ENCODE measurements at regions not wholly inside any gene's neighbourhood (a gene's known extent, or its start where the extent isn't known, plus 50 kb on each side); places are given as distances from the start of the nearest gene placed in this dataset.

- Histone ChIP-seq H3K4me3 (no peak overlapping the region), H3K36me3 (no peaks in the 10 kb centered on the region), H3K27ac (replicated peaks) (no peak overlapping the region), H3K27me3 (ENCODE audit: low read depth) (peaks cover 43% of the 10 kb centered on the region), H3K4me1 (no peaks in the 10 kb centered on the region), H3K9me3 (replicated peaks) (no peaks in the 10 kb centered on the region)
- intact Hi-C loops (cut with micrococcal nuclease), result no loop called here
- no peak for TF ChIP-seq CTCF (IDR thresholded peaks at IDR 0.05; ENCODE audit: borderline replicate concordance)
- no peak for DNase-seq
Measured at GRCh38 chr7:68015122-68015977, 1018.7 kb downstream of the TYW1 start.

- peaks cover 36% of the 10 kb centered on the region for H3K27me3 ChIP-seq (ENCODE audit: low read depth)
- no peaks in the 10 kb centered on the region for H3K9me3 ChIP-seq (replicated peaks)
- no peak for DNase-seq
- intact Hi-C loops (cut with micrococcal nuclease), result no loop called here
- TF ChIP-seq CTCF (IDR thresholded peaks at IDR 0.05; ENCODE audit: borderline replicate concordance), result no peak
- H3K4me1 ChIP-seq, result no peaks in the 10 kb centered on the region
- no peaks in the 10 kb centered on the region for H3K36me3 ChIP-seq
- no peak overlapping the region for H3K4me3 ChIP-seq
- H3K27ac ChIP-seq (replicated peaks), result no peak overlapping the region
Measured at GRCh38 chr7:68015978-68016532, 1019.4 kb downstream of the TYW1 start.

GRCh38 chr7:68020102-68020501 is 1023.5 kb downstream of the TYW1 start:
- no peak for DNase-seq
- Histone ChIP-seq H3K4me1 (no peaks in the 10 kb centered on the region), H3K27me3 (ENCODE audit: low read depth) (peaks cover 24% of the 10 kb centered on the region), H3K4me3 (no peak overlapping the region), H3K36me3 (no peaks in the 10 kb centered on the region), H3K9me3 (replicated peaks) (no peaks in the 10 kb centered on the region), H3K27ac (replicated peaks) (no peak overlapping the region)
- TF ChIP-seq CTCF (IDR thresholded peaks at IDR 0.05; ENCODE audit: borderline replicate concordance), result no peak
- intact Hi-C loops (cut with micrococcal nuclease), result no loop called here

GRCh38 chr7:68025369-68025768 is 1028.7 kb downstream of the TYW1 start:
- no peak overlapping the region for H3K27ac ChIP-seq (replicated peaks)
- no peak for TF ChIP-seq CTCF (IDR thresholded peaks at IDR 0.05; ENCODE audit: borderline replicate concordance)
- H3K9me3 ChIP-seq (replicated peaks), result peaks cover 10% of the 10 kb centered on the region
- no peak for DNase-seq
- H3K4me3 ChIP-seq, result no peak overlapping the region
- no peaks in the 10 kb centered on the region for H3K36me3 ChIP-seq
- intact Hi-C loops (cut with micrococcal nuclease), result no loop called here
- no peaks in the 10 kb centered on the region for H3K4me1 ChIP-seq
- H3K27me3 ChIP-seq (ENCODE audit: low read depth), result peaks cover 37% of the 10 kb centered on the region

- TF ChIP-seq CTCF (IDR thresholded peaks at IDR 0.05; ENCODE audit: borderline replicate concordance), result no peak
- no peaks in the 10 kb centered on the region for H3K36me3 ChIP-seq
- no peak for DNase-seq
- intact Hi-C loops (cut with micrococcal nuclease), result no loop called here
- no peaks in the 10 kb centered on the region for H3K4me1 ChIP-seq
- peaks cover 27% of the 10 kb centered on the region for H3K27me3 ChIP-seq (ENCODE audit: low read depth)
- no peak overlapping the region for H3K27ac ChIP-seq (replicated peaks)
- peaks cover 17% of the 10 kb centered on the region for H3K9me3 ChIP-seq (replicated peaks)
- H3K4me3 ChIP-seq, result no peak overlapping the region
Measured at GRCh38 chr7:68030530-68030929, 1033.9 kb downstream of the TYW1 start.
